ENCODE measurements at regions not wholly inside any gene's neighbourhood (a gene's known extent, or its start where the extent isn't known, plus 50 kb on each side); places are given as distances from the start of the nearest gene placed in this dataset.

DNA sequence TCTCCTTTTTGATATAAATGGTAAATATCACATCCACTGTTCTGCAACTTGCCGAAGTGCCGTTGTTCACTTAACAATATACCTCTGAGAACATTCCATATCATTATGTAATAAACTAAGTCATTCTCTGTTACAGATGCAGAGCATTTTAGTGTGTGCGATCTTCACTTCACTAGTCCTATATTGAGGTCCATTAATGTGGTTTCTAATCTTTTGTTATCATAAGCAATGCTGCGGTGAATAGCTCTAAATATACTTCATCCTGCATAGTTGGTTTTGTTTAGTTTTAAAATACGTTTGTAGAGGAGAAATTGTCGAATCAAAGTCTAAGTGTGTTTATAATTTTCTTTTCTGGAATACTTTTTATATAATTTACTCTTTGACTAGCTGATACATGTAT is 280.3 kb upstream of the TRIB2 start:
- Histone ChIP-seq H2AFZ (ENCODE audit: control insufficient read depth, low read length) (no peak overlapping the region), H3K4me3 (ENCODE audit: control insufficient read depth in 2 of 3, extremely low read depth in 1 of 3, insufficient read depth in 2 of 3, low read depth in 1 of 3, low read length in 3 of 3) (no peak overlapping the region), H3K9me1 (ENCODE audit: control insufficient read depth, extremely low read depth, insufficient read depth, low read length) (no peaks in the 10 kb centered on the region), H3K4me1 (ENCODE audit: control insufficient read depth, extremely low read depth, insufficient read depth, low read length) (no peaks in the 10 kb centered on the region), H3K9ac (ENCODE audit: control insufficient read depth, extremely low read depth, insufficient read depth, low read length) (no peak overlapping the region), H3K36me3 (ENCODE audit: control insufficient read depth in 2 of 2, extremely low read depth in 1 of 2, insufficient read depth in 2 of 2, low read length in 2 of 2) (no peaks in the 10 kb centered on the region), H3K79me2 (ENCODE audit: control insufficient read depth, insufficient read depth, low read length) (no peaks in the 10 kb centered on the region), H3K27me3 (ENCODE audit: control insufficient read depth, extremely low read depth, insufficient read depth, low read length) (no peaks in the 10 kb centered on the region), H3K4me2 (ENCODE audit: control insufficient read depth, extremely low read depth, insufficient read depth, low read depth, low read length) (no peak overlapping the region), H4K20me1 (ENCODE audit: control insufficient read depth, extremely low read depth, insufficient read depth, low read length) (no peaks in the 10 kb centered on the region), H3K9me3 (ENCODE audit: control insufficient read depth, low read depth, low read length) (no peaks in the 10 kb centered on the region), H3K27ac (ENCODE audit: control insufficient read depth, insufficient read depth, low read length) (no peak overlapping the region)
- DNase-seq (ENCODE audit: low read depth, low spot score): no peak
- no peak for TF ChIP-seq EZH2 (IDR thresholded peaks at IDR 0.05; ENCODE audit: low read length)
- TF ChIP-seq, protein P1, sequence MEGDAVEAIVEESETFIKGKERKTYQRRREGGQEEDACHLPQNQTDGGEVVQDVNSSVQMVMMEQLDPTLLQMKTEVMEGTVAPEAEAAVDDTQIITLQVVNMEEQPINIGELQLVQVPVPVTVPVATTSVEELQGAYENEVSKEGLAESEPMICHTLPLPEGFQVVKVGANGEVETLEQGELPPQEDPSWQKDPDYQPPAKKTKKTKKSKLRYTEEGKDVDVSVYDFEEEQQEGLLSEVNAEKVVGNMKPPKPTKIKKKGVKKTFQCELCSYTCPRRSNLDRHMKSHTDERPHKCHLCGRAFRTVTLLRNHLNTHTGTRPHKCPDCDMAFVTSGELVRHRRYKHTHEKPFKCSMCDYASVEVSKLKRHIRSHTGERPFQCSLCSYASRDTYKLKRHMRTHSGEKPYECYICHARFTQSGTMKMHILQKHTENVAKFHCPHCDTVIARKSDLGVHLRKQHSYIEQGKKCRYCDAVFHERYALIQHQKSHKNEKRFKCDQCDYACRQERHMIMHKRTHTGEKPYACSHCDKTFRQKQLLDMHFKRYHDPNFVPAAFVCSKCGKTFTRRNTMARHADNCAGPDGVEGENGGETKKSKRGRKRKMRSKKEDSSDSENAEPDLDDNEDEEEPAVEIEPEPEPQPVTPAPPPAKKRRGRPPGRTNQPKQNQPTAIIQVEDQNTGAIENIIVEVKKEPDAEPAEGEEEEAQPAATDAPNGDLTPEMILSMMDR (optimal IDR thresholded peaks at IDR 0.05 in 1 of 3, IDR thresholded peaks at IDR 0.05 in 1 of 3, conservative IDR thresholded peaks at IDR 0.05 in 1 of 3; ENCODE audit: extremely low read depth in 1 of 3, insufficient read depth in 2 of 3, low read length in 3 of 3): no peak
- dilution Hi-C loops (cut with MboI; ENCODE audit: extremely low pct_ligation_motif_present, low sequenced_read_pairs): no loop called here
- no peak for FAIRE-seq

DNA sequence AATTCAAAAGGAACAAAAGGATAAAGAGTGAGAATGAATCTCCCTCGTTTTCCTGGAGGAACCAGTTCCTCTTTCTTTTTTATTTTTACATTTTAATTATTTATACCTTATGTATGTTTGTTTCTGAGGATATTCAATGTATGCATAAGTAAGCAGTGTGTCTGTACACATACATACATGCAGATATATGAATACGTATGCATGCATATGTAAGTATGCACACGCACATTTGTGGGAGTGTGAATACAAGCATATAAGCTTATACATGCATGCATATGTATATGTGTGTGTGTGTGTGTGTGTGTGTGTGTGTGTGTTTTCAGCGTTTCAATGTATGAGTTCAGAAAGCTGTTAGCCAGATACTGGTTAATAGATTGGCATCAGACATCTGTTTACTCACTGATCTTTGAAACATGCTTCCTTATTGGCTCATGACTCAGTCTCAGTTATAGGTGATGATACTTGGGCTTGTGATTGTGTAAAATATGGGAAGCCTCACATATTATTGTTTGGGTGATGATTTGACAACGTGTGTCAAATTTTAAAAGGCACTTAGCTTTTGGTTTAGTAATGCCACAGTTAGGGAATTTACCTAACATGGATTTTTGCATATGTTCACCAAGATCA is 279.7 kb upstream of the TRIB2 start:
- Histone ChIP-seq H3K9me3 (ENCODE audit: control insufficient read depth, low read depth, low read length) (no peaks in the 10 kb centered on the region), H3K9me1 (ENCODE audit: control insufficient read depth, extremely low read depth, insufficient read depth, low read length) (no peaks in the 10 kb centered on the region), H3K36me3 (ENCODE audit: control insufficient read depth in 2 of 2, extremely low read depth in 1 of 2, insufficient read depth in 2 of 2, low read length in 2 of 2) (no peaks in the 10 kb centered on the region), H3K4me3 (ENCODE audit: control insufficient read depth in 2 of 3, extremely low read depth in 1 of 3, insufficient read depth in 2 of 3, low read depth in 1 of 3, low read length in 3 of 3) (no peak overlapping the region), H3K4me1 (ENCODE audit: control insufficient read depth, extremely low read depth, insufficient read depth, low read length) (no peaks in the 10 kb centered on the region), H3K27ac (ENCODE audit: control insufficient read depth, insufficient read depth, low read length) (no peak overlapping the region), H3K79me2 (ENCODE audit: control insufficient read depth, insufficient read depth, low read length) (no peaks in the 10 kb centered on the region), H3K9ac (ENCODE audit: control insufficient read depth, extremely low read depth, insufficient read depth, low read length) (no peak overlapping the region), H2AFZ (ENCODE audit: control insufficient read depth, low read length) (no peak overlapping the region), H3K27me3 (ENCODE audit: control insufficient read depth, extremely low read depth, insufficient read depth, low read length) (no peaks in the 10 kb centered on the region), H4K20me1 (ENCODE audit: control insufficient read depth, extremely low read depth, insufficient read depth, low read length) (no peaks in the 10 kb centered on the region), H3K4me2 (ENCODE audit: control insufficient read depth, extremely low read depth, insufficient read depth, low read depth, low read length) (no peak overlapping the region)
- dilution Hi-C loops (cut with MboI; ENCODE audit: extremely low pct_ligation_motif_present, low sequenced_read_pairs): no loop called here
- DNase-seq (ENCODE audit: low read depth, low spot score) (no peak), FAIRE-seq (no peak)
- TF ChIP-seq EZH2 (IDR thresholded peaks at IDR 0.05; ENCODE audit: low read length): no peak
- TF ChIP-seq, protein P1 (optimal IDR thresholded peaks at IDR 0.05 in 1 of 3, IDR thresholded peaks at IDR 0.05 in 1 of 3, conservative IDR thresholded peaks at IDR 0.05 in 1 of 3; ENCODE audit: extremely low read depth in 1 of 3, insufficient read depth in 2 of 3, low read length in 3 of 3): no peak
